Jurkat, Clone E6-1 (cell line): ENCODE measurements at regions not wholly inside any gene's neighbourhood (a gene's known extent, or its start where the extent isn't known, plus 50 kb on each side); places are given as distances from the start of the nearest gene placed in this dataset.
"Not testable (repeated sequence)": the region's sequence is repeated elsewhere in the genome, so short reads cannot be mapped to it uniquely, and the experiment has no call there.

ENCODE experiments used
- DNase-seq: peaks from one replicate; pipeline ENCODE4 v3.0.0-alpha.2; 2011; ENCODE audit warnings: low read depth, low spot score
- H3K4me3 ChIP-seq: 2 replicates; pipeline ENCODE4 v1.5.1; 2011; ENCODE audit warnings: mild to moderate bottlenecking, low read length, control low read depth, moderate library complexity

GRCh38 chr11:34724973-34725372 lies 104.1 kb downstream of the EHF start:
- no peak for DNase-seq
- H3K4me3 ChIP-seq = no peak overlapping the region

DNA sequence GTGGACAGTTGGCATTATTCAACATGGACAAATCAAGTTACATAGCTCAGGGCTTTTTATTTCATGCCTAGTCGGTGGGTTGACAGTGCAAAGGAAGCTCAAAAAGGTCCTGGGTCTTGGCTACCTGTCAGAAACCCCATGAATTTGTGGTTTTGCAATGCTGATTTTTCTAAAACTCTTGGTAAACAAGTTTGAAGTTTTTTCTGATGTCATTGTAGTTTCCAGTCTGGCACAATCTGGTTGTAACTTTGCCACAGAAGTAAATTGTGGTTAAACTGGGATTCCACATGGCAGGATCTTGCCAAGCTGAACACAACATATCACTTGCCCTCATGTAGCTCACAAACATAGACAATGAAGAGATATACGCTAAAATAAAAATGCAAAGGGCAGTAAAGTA lies 100.8 kb downstream of the EHF start:
- no peak overlapping the region for H3K4me3 ChIP-seq
- no peak for DNase-seq

DNA sequence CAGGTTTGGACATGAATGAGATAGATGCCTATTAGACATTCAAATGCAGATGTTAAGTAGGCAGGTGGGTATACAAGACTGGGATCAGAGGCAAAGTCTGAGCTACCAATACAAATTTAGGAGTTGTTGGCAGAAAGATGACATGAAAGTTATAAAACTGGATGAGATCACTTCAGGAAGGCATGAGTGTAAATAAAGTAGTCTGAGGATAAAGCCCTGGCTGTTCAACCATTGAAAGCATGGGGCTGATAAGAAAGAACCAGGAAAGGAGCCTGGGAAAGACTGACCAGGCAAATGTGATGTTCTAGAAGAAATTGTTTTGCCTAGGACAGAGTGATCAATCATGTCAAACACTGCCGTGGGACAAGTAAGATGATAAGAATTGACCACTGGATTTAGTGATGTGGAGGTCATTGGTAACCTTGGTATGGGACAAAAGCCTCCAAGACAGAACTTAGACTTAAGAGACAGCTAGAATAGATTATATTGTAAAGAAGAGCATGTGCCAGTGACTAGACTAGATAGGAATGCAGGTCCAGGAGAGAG lies 98.5 kb downstream of the EHF start:
- H3K4me3 ChIP-seq = no peak overlapping the region
- DNase-seq = no peak

GRCh38 chr11:34713631-34714030 lies 92.7 kb downstream of the EHF start:
- DNase-seq, H3K4me3 ChIP-seq: not testable (repeated sequence)
